ENCODE measurements at regions not wholly inside any gene's neighbourhood (a gene's known extent, or its start where the extent isn't known, plus 50 kb on each side); places are given as distances from the start of the nearest gene placed in this dataset.

DNA sequence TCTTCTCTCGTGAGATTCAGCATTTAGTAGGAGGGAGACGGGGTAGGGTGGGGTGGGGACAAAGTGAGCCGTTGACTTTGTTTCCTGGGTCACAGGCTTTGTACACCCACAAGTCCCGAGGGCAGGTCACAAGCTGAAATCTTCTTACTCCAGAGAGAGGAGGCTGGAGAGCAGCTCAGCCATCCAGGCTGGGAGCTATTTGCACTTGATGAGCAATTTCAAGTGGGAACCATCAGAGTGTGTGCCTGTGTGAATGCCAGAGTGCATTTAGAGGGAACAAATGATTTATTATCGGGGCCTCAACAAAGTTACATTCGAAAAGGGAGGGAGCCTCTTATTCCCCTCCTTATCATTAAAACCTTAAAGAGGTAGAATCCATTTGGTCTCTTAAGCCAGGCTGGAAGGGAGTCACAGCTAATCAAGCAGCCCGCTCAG lies 155.7 kb upstream of the JARID2 start:
- Histone ChIP-seq H3K36me3 (ENCODE audit: control insufficient read depth, insufficient read depth, low read length) (no peaks in the 10 kb centered on the region), H3K27me3 (ENCODE audit: control insufficient read depth, insufficient read depth, low read length) (no peaks in the 10 kb centered on the region), H3K4me3 (ENCODE audit: low read depth, low read length) (no peak overlapping the region)
- TF ChIP-seq, protein P1, sequence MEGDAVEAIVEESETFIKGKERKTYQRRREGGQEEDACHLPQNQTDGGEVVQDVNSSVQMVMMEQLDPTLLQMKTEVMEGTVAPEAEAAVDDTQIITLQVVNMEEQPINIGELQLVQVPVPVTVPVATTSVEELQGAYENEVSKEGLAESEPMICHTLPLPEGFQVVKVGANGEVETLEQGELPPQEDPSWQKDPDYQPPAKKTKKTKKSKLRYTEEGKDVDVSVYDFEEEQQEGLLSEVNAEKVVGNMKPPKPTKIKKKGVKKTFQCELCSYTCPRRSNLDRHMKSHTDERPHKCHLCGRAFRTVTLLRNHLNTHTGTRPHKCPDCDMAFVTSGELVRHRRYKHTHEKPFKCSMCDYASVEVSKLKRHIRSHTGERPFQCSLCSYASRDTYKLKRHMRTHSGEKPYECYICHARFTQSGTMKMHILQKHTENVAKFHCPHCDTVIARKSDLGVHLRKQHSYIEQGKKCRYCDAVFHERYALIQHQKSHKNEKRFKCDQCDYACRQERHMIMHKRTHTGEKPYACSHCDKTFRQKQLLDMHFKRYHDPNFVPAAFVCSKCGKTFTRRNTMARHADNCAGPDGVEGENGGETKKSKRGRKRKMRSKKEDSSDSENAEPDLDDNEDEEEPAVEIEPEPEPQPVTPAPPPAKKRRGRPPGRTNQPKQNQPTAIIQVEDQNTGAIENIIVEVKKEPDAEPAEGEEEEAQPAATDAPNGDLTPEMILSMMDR (IDR thresholded peaks at IDR 0.05; ENCODE audit: insufficient read depth, low read length, poor library complexity, severe bottlenecking): no peak
- no peak for DNase-seq (ENCODE audit: low read depth)

DNA sequence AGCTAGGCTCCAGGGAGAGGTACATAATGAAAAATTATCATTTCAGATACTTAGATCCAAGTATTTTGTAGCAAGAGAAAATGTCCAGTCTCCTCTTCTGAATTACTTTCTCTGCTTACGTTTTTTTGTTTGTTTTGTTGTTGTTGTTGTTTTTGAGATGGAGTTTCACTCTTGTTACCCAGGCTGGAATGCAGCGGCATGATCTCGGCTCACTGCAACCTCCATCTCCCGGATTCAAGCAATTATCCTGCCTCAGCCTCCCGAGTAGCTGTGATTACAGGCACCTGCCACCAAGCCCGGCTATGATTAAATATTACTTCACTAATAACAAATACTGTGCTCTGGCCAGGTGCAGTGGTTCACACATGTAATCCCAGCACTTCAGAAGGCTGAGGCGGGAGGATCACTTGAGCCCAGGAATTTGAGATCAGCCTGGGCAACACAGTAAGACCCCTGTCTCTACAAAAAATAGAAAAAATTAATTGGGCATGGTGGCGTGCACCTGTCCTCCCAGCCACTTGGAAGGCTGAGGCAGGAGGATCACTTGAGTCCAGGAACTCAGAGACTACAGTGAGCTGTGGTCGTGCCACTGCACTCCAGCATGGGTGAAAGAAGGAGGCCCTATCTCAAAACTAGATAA lies 155.0 kb upstream of the JARID2 start:
- H3K36me3 ChIP-seq (ENCODE audit: control insufficient read depth, insufficient read depth, low read length): no peaks in the 10 kb centered on the region
- TF ChIP-seq, protein P1 (IDR thresholded peaks at IDR 0.05; ENCODE audit: insufficient read depth, low read length, poor library complexity, severe bottlenecking): no peak
- no peak overlapping the region for H3K4me3 ChIP-seq (ENCODE audit: low read depth, low read length)
- no peaks in the 10 kb centered on the region for H3K27me3 ChIP-seq (ENCODE audit: control insufficient read depth, insufficient read depth, low read length)
- DNase-seq (ENCODE audit: low read depth): no peak

DNA sequence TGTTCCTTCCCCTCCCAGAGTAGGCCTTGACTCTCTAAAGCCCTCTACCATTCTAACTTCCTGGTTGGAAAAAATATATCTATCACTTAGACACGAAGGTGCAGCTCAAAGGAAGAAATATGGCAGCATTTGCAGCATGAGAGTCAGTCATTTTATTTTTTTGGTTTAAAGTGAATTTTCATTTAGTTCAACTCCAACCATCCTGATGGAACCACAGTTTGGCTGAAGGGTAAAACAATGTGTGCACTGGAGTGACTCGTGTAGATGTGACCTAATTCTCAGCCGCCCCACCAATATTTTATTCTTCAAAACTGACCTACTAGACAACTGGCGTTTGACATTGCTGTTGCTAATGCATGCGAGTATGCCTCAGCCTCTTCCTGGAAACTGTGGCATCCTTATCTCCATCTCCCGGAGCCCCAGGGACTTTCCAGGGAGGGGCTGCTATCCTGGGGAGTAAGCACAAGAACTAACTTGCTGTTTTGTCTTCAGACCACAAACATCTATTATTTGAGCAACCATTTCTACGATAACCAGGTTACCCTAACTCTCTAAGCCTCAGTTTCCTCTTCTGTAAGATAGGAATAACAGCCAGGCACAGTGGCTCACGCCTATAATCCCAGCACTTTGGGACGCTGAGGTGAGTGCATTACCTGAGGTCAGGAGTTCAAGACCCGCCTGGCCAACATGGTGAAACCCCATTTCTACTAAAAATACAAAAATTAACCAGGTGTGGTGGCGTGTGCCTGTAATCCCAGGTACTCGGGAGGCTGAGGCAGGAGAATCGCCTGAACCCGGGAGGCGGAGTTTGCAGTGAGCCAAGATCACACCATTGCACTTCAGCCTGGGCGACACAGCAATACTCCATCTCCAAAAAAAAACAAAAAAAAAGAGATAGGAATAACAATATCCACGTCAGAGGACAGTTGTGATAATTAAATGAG lies 148.7 kb upstream of the JARID2 start:
- H3K27me3 ChIP-seq (ENCODE audit: control insufficient read depth, insufficient read depth, low read length): no peaks in the 10 kb centered on the region
- H3K4me3 ChIP-seq (ENCODE audit: low read depth, low read length): no peak overlapping the region
- DNase-seq (ENCODE audit: low read depth): no peak
- no peaks in the 10 kb centered on the region for H3K36me3 ChIP-seq (ENCODE audit: control insufficient read depth, insufficient read depth, low read length)
- TF ChIP-seq, protein P1 (IDR thresholded peaks at IDR 0.05; ENCODE audit: insufficient read depth, low read length, poor library complexity, severe bottlenecking): no peak

DNA sequence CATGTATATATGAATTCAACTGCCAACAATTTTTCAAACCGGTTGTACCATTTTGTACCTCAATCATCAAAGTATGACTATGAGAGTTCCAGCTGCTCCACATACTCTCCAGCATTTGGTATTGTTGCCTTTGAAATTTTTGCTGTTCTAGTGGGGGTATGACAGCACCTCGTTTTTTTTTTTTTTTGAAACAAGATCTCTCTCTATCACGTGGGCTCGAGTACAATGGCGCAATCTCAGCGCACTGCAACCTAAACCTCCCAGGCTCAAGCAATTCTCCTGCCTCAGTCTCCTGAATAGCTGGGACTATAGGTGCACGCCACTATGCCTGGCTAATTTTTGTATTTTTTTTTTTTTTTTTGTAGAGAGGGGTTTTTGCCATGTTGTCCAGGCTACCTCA lies 144.7 kb upstream of the JARID2 start:
- TF ChIP-seq, protein P1 (IDR thresholded peaks at IDR 0.05; ENCODE audit: insufficient read depth, low read length, poor library complexity, severe bottlenecking): no peak
- Histone ChIP-seq H3K27me3 (ENCODE audit: control insufficient read depth, insufficient read depth, low read length) (no peaks in the 10 kb centered on the region), H3K36me3 (ENCODE audit: control insufficient read depth, insufficient read depth, low read length) (no peaks in the 10 kb centered on the region), H3K4me3 (ENCODE audit: low read depth, low read length) (no peak overlapping the region)
- no peak for DNase-seq (ENCODE audit: low read depth)

DNA sequence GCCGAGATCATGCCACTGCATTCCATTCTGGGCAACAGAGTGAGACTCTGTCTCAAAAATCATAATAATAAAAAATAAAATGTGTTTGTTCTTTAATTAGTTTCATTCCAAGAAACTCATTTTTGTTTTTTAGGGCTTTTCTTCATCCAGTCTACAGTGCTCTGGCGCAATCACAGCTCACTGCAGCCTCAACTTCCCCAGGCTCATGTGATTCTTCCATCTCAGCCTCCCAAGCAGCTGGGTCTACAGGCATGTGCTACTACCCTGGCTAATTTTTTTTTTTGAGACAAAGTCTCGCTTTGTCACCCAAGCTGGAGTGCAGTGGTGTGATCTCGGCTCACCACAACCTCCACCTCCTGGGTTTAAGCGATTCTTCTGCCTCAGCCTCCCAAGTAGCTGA lies 143.6 kb upstream of the JARID2 start:
- Histone ChIP-seq H3K36me3 (ENCODE audit: control insufficient read depth, insufficient read depth, low read length) (no peaks in the 10 kb centered on the region), H3K27me3 (ENCODE audit: control insufficient read depth, insufficient read depth, low read length) (no peaks in the 10 kb centered on the region)
- TF ChIP-seq, protein P1 (IDR thresholded peaks at IDR 0.05; ENCODE audit: insufficient read depth, low read length, poor library complexity, severe bottlenecking): no peak

More for the DNA sequence above, 143.6 kb upstream of the JARID2 start:
- H3K4me3 ChIP-seq (ENCODE audit: low read depth, low read length): no peak overlapping the region
- no peak for DNase-seq (ENCODE audit: low read depth)
